HG03457 (cell line): ENCODE measurements at regions not wholly inside any gene's neighbourhood (a gene's known extent, or its start where the extent isn't known, plus 50 kb on each side); places are given as distances from the start of the nearest gene placed in this dataset.

ENCODE experiments used
- ATAC-seq: cut with Tn5 transposase; IDR thresholded peaks from one replicate; pipeline ENCODE4 v1.9.1; 2021; ENCODE audit warnings: moderate number of reproducible peaks; ENCODE audit not compliant: unreplicated experiment

- no peak for ATAC-seq
Measured at GRCh38 chr2:21599417-21599816, 475.6 kb downstream of the TDRD15 start.

GRCh38 chr2:21602789-21603188 is 479.0 kb downstream of the TDRD15 start:
- no peak for ATAC-seq

GRCh38 chr2:21607572-21607971 is 483.8 kb downstream of the TDRD15 start:
- no peak for ATAC-seq

- no peak for ATAC-seq
Measured at GRCh38 chr2:21610304-21610703, 486.5 kb downstream of the TDRD15 start.

- ATAC-seq, result no peak
Measured at GRCh38 chr2:21617885-21618434, 494.2 kb downstream of the TDRD15 start.

- no peak for ATAC-seq
Measured at GRCh38 chr2:21620771-21621170, 497.0 kb downstream of the TDRD15 start.

GRCh38 chr2:21627938-21628337 is 504.2 kb downstream of the TDRD15 start:
- ATAC-seq, result no peak

GRCh38 chr2:21633015-21633414 is 509.2 kb downstream of the TDRD15 start:
- no peak for ATAC-seq

- no peak for ATAC-seq
Measured at GRCh38 chr2:21633466-21633865, 509.7 kb downstream of the TDRD15 start.

GRCh38 chr2:21633911-21634310 is 510.1 kb downstream of the TDRD15 start:
- no peak for ATAC-seq

- ATAC-seq, result no peak
Measured at GRCh38 chr2:21640046-21640445, 516.3 kb downstream of the TDRD15 start.

GRCh38 chr2:21642647-21643046 is 518.9 kb downstream of the TDRD15 start:
- no peak for ATAC-seq

GRCh38 chr2:21643180-21643579 is 519.4 kb downstream of the TDRD15 start:
- ATAC-seq, result no peak

- ATAC-seq, result no peak
Measured at GRCh38 chr2:21644266-21644665, 520.5 kb downstream of the TDRD15 start.

GRCh38 chr2:21646345-21646744 is 522.6 kb downstream of the TDRD15 start:
- ATAC-seq, result no peak

GRCh38 chr2:21650569-21650968 is 526.8 kb downstream of the TDRD15 start:
- ATAC-seq, result no peak

- ATAC-seq, result no peak
Measured at GRCh38 chr2:21655136-21655535, 531.4 kb downstream of the TDRD15 start.

GRCh38 chr2:21656330-21657075 is 532.7 kb downstream of the TDRD15 start:
- no peak for ATAC-seq

- ATAC-seq, result no peak
Measured at GRCh38 chr2:21657445-21657844, 533.7 kb downstream of the TDRD15 start.

- ATAC-seq, result no peak
Measured at GRCh38 chr2:21658269-21658668, 534.5 kb downstream of the TDRD15 start.

- no peak for ATAC-seq
Measured at GRCh38 chr2:21658907-21659477, 535.2 kb downstream of the TDRD15 start.

GRCh38 chr2:21664083-21664482 is 540.3 kb downstream of the TDRD15 start:
- ATAC-seq, result no peak
